OCI-LY1 (cell line): ENCODE measurements at regions not wholly inside any gene's neighbourhood (a gene's known extent, or its start where the extent isn't known, plus 50 kb on each side); places are given as distances from the start of the nearest gene placed in this dataset.

Experiments used
- CTCF ChIP-seq: fragments of 200-600 bp; sonication (generic), shearing (Covaris generic); IDR thresholded peaks from 2 replicates; pipeline ENCODE4 v1.5.1; 2017; ENCODE audit warnings: mild to moderate bottlenecking, antibody characterized with exemption, low read length, moderate library complexity, mixed read lengths
- EZH2 ChIP-seq: fragments of 200-600 bp; sonication (generic), shearing (Covaris generic); IDR thresholded peaks from 2 replicates; pipeline ENCODE4 v1.8.0; 2017; ENCODE audit warnings: borderline replicate concordance, mixed run types, mild to moderate bottlenecking, antibody characterized with exemption, low read length, moderate library complexity, mixed read lengths

GRCh38 chr11:28417601-28418323, 309.6 kb downstream of the METTL15 start:
- TF ChIP-seq EZH2 (no peak), CTCF (no peak)
